ENCODE measurements at regions not wholly inside any gene's neighbourhood (a gene's known extent, or its start where the extent isn't known, plus 50 kb on each side); places are given as distances from the start of the nearest gene placed in this dataset.

DNA sequence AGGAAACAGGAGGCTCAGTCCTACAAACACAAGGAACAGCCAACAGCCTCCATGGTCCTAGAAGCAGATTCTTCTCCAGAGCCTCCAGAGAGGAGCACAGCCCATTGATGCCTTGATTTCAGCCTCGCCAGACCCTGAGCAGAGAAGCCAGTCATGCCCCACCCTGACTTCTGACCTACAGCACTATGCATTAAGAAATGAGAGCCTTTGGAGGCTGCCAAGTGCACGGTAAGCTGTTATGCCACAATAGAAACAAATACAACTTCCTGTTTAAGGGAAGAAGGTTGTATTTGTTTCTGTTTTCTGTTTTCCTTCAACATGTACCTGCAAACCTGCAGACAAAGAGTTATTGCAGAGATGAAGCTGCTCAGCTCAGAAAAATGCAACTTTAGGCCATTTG is 181.3 kb upstream of the AGAP1 start:
- no peak for DNase-seq

GRCh38 chr2:235314371-235314930 is 179.4 kb upstream of the AGAP1 start:
- peak; percentile 31 for DNase-seq

DNA sequence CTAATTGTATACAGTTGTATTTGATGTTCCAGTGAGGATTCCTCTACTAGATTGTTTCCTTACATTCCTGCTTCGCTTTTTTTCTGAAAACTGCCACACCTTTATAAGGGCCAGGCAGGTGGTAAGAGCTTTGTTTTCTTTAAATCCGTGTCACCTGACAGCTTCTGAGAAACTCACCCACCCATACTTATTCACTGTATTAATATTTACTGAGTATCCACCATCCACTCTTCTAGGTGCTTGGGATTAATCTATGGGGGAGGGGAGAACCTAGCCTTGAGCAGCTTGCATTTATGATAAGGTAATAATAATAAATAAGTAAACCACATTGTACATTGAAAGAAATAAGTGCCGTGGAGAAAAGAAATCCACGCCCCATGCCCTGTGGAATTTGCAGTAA is 174.7 kb upstream of the AGAP1 start:
- DNase-seq: no peak

GRCh38 chr2:235320326-235320725 is 173.5 kb upstream of the AGAP1 start:
- DNase-seq: no peak

DNA sequence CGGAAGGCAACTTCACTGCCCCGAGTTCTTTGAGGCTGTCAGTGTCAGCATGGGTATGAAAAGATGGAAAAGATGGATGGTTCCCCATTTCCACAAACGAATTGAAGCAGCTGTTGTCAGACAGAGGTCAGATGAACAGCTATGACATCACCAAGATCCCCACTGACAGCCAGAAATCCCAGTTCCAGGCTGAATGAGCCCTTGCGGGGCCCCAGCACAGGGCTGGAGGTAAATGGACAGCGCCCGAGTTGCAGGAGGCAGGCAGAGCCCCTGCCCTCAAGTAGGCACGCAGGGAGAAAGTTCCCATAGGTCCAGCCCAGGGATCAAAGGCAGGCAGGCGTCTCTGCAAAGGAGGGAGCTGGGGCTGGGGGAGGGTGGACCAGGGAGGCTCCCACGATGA is 169.5 kb upstream of the AGAP1 start:
- DNase-seq: no peak

DNA sequence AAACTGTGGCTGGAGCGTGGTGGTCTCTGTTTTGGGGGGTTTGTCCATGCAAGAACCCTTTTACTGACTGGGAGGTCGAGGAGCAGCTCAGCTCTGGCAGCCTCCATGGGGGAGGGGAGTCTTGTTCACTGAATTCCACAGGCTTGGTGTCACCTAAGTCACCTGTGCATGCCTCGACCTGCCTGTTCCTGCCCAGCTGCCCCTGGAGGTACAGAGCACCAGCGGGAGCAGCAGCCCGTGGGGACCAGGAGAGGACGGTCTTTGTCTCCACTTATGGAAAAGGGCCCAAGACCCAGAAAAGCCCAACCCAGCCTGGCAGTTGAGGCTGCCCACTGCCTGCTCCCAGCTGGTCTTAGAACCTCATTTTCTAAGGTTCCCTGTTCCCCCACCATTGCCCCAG is 168.7 kb upstream of the AGAP1 start:
- no peak for DNase-seq

- no peak for DNase-seq
Measured at GRCh38 chr2:235328991-235329390, 164.9 kb upstream of the AGAP1 start.

DNA sequence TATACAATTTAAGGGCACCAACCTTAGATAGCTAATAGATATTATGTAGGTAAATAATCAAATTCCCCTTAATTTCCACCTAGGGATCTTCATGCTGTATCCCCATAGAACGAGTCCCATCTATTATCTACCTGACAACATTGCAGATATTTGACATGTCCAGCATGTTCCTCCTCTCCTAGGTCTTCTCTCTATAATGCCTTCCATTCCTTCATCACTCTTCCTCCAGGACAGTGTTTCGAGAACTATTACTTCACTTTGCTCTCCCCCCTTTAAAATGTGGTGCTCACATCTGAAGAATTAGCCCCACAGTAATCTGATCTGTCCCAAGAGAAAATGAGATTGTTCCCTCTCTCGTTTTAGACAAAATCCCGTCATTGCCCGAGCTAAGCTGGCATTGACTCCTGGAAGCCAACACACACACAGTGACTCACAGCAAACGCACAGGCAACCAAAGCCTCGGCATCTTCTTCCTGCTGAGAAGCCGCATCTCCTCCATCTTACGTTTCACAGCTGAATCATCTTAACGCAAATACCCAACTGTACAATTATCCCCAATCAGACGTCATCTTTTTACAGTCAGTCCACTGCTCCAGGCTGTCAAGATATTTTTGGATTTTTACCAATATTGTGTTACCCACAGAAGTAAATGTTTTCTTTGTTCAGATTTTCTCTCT is 162.9 kb upstream of the AGAP1 start:
- peak; percentile 31 for DNase-seq

DNA sequence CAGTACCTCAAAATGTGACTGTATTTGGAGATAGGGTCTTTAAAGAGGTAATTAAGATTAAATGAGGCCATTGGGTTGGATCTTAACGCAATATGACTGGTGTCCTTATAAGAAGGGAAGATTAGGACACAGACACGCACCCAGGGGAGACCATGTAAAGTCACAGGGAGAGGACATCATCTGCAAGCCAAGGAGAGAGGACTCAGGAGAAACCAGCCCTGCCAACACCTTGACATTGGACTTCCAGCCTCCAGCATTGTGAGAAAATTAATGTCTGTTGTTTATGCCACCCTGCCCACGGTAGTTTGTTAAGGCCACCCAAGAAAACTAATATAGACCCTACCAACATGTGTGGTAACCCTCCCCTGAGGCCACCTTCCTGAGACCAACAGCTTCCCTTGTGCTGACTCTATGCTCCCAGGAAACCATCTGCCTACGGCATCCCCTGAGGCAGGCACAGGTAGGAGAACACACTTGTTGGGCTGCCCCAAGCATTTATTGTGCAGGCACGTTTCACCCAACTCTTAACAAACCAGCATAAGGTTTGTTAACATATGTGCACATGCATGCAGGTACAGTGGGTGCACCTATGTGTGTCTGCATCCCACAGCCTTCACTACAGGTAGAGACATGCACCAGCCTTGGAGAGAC is 161.5 kb upstream of the AGAP1 start:
- no peak for DNase-seq

DNA sequence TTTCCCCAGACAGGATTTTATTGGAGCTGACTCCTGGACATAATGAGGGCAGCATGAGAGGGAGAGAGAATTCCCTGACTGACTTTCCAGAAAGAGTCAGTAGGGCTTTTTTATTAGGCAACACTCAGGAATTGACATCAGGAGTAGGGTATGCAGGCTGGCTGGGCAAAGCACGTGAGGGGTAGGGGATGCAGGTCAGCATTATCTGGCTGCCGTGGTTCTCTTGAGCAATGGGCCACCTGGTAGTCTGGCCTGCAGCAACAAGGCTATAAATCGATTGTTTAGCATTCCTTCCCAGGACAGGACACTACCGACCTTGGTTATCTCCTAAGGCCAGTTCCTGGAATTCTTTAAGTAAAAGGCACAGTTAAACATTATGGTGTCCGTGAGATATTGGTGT is 160.8 kb upstream of the AGAP1 start:
- no peak for DNase-seq

DNA sequence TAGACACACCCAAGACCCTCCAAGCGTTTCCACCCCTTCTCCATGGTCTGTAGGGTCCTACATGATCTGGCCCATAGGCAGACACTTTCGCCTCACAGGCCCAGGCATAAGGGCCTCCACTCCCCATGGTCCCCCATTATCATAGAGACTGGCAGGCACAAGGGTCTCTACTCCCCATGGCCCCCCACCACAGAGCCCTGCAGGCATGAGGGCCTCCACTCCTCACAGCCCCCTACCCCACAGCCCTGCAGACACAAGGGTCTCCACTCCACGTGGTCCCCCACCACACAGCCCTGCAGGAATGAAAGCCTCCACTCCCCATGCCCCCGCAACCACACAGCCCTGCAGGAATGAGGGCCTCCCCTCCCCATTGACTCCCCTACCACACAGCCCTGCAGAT is 159.7 kb upstream of the AGAP1 start:
- DNase-seq: no peak

- DNase-seq: no peak
Measured at GRCh38 chr2:235343156-235343774, 150.6 kb upstream of the AGAP1 start.

DNA sequence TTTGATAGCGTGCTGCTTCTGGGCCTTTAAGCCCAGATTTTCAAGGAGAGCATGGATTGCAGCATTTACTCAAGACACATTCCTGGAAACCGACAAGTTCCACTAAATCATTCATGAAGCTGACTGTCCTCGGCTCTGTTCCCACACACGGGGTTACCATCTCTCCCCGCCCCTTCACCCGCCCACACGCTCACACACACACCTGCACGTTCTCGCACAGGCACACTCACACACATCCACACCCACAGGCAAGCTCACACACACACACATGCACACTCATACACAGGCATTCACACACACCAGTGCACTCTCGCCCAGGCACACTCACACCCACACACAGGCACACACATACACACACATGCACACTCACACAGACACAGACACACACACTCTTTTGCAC is 150.0 kb upstream of the AGAP1 start:
- no peak for DNase-seq

GRCh38 chr2:235345745-235346144 is 148.1 kb upstream of the AGAP1 start:
- DNase-seq: no peak

- no peak for DNase-seq
Measured at GRCh38 chr2:235347691-235348090, 146.2 kb upstream of the AGAP1 start.

GRCh38 chr2:235348329-235348728 is 145.5 kb upstream of the AGAP1 start:
- DNase-seq: no peak

- DNase-seq: no peak
Measured at GRCh38 chr2:235350234-235350633, 143.6 kb upstream of the AGAP1 start.

DNA sequence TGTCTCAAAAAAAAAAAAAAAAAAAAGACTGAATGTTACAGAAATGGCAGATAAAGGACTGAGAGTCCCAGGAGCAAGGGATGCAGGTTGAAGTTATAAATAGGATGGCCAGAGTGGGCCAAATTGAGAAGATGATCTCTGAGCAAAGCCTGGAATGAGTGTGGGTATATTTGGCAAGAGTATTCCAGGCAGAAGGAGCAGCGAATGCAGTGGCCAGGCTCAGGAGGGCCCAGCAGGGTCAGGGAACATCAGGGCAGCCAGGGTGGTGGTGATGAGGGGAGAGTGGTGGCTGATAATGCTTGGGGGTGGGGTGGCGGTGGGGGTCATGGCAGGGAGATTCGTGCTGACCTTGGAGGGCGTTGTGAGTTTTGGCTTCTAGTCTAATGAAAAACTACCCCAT is 141.3 kb upstream of the AGAP1 start:
- DNase-seq: no peak

GRCh38 chr2:235357881-235358280 is 136.0 kb upstream of the AGAP1 start:
- no peak for DNase-seq

DNA sequence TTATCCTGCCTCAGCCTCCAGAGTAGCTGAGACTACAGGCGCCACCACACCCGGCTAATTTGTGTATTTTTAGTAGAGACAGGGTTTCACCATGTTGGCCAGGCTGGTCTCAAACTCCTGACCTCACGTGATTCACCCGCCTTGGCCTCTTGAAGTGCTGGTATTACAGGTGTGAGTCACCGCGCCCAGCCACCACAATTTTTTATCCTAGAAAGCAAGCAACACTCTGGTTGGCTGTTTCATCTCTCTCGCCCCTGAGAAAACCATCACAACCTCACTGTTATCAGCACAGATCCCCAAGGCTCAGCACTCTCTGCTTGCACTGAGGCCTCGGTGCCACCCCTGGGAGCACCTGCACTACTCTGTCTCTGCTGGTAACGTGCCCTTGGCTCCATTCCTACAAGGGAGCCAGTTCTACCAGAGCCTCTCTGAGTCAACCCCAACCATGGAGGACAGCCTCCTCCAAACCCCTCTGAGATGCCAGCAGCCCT is 134.8 kb upstream of the AGAP1 start:
- DNase-seq: no peak

DNA sequence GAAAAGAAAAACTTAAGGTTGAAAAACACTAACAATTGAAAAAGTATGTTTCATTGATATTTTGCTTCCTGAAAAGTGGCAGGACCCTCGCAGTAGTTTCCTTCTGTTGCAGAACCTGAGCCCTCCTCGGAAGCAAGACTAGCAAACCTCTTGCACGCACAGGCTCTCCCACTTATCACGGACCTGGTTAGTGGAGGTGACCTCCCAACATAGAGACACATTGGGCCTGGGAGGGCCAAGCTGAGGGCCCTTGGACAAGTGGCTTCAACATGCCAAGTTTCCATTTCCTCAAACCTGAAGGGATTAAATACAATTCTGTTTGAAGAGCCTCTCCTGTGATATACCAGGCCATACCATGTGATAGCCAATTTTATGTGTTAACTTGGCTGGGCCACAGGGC is 133.4 kb upstream of the AGAP1 start:
- DNase-seq: no peak

DNA sequence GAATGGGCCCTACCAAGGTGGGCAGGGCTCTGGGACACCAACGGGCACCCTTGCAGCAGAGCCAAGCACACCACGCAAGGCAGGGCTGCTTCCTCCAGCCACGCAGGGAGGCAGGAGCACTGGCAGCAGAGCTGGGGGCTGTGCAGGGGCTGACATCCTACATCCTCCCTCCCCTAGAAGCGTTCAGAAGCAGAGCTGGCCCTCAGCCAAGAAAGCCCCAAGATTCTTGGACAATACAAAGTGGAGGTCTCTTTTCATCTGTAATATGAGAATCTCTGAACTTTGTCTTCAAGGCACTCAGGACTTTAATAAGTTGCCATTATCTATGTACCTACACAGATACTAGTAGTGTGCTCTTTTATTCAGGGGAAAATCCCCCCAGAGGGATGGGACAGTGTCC is 128.1 kb upstream of the AGAP1 start:
- DNase-seq: no peak

- no peak for DNase-seq
Measured at GRCh38 chr2:235366390-235366789, 127.5 kb upstream of the AGAP1 start.

DNA sequence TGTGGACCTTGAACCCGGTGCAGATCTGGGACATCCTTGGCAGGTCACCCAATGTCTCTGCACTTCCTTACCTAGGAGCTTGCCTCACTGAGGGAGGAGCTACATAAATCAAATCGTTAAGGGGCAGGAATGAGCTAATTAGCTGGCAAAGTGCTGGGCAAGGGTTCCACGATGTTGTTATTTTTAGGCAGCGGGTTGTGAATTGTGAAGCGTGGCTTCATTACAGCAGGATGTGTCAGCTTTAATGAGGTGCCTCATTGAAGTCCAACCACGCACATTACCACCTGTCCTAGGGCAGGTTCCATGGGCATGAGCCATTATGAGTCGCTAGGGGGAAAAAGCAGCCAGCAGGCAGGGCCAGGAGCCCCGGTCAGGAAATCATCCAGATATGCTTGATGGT is 127.0 kb upstream of the AGAP1 start:
- no peak for DNase-seq
